ENCODE measurements at regions not wholly inside any gene's neighbourhood (a gene's known extent, or its start where the extent isn't known, plus 50 kb on each side); places are given as distances from the start of the nearest gene placed in this dataset.
"Not testable (repeated sequence)": the region's sequence is repeated elsewhere in the genome, so short reads cannot be mapped to it uniquely, and the experiment has no call there.

DNA sequence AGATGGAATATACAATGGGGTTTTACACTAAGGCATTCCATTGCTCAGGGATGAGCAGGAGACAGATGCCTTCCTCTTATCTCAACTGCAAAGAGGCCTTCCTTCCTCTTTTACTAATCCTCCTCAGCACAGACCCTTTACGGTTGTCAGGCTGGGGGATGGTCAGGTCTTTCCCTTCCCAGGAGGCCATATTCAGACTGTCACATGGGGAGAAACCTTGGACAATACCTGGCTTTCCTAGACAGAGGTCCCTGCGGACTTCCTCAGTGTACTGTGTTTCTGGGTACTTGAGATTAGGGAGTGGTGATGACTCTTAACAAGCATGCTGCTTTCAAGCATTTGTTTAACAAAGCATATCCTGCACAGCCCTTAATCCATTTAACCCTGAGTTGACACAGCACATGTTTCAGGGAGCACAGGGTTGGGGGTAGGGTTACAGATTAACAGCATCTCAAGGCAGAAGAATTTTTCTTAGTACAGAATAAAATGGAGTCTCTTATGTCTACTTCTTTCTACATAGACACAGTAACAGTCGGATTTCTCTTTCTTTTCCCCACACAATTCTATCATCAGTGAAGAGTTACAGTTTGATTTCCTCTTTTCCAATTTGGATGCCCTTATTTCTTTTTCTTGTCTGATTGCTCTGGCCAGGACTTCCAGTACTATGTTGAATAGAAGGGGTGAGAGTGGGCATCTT, 737.1 kb downstream of the TRHDE start:
- H3K4me3 ChIP-seq (ENCODE audit: low read length); H3K36me3 Mint-ChIP-seq; H3K4me1 ChIP-seq (ENCODE audit: control insufficient read depth, insufficient read depth, low read length); intact Hi-C loops (cut with micrococcal nuclease); H3K27ac Mint-ChIP-seq; H3K4me1 Mint-ChIP-seq; DNase-seq; H3K27ac ChIP-seq (ENCODE audit: low read length); H3K27me3 Mint-ChIP-seq (ENCODE audit: low read depth in 2 of 2); ATAC-seq; H3K27me3 ChIP-seq (ENCODE audit: control insufficient read depth, insufficient read depth, low read length); H3K4me3 Mint-ChIP-seq; H3K36me3 ChIP-seq (ENCODE audit: control insufficient read depth, insufficient read depth, low read length); H3K9me3 ChIP-seq (ENCODE audit: control insufficient read depth, insufficient read depth, low read length): not testable (repeated sequence)
- peaks cover 13 to 23% of the 10 kb centered on the region in 2 donors for H3K9me3 Mint-ChIP-seq
- WGBS (ENCODE audit: insufficient coverage), result 83% methylated on average over 3 of the region's 3 CpGs

DNA sequence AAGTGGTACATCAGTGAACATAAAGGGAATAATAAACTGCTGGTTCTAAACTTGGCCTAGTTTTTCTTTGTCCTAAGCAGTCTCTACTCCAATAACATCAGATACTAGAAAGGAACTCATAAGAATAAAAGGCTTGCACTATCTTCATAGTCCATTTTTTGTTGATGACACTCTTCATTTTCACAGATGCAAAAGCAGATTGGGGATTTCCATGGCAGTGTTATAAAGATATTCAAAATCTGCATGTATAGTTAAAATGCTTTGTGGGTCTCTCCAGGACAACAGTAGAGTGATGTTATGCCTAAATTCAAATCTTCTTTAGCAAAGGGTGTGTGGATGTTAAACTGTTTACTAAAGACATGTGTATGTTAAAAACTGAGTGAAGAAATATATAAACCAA, 745.8 kb downstream of the TRHDE start:
- no peak overlapping the region for H3K27ac Mint-ChIP-seq
- ATAC-seq (no peak), DNase-seq (no peak)
- H3K9me3 ChIP-seq (ENCODE audit: control insufficient read depth, insufficient read depth, low read length), result peaks cover 6% of the 10 kb centered on the region
- no peak overlapping the region for H3K4me3 Mint-ChIP-seq
- H3K27me3 Mint-ChIP-seq (ENCODE audit: low read depth in 2 of 2), result no peaks in the 10 kb centered on the region
- peaks cover 15 to 22% of the 10 kb centered on the region in 2 donors for H3K9me3 Mint-ChIP-seq
- no peaks in the 10 kb centered on the region for H3K27me3 ChIP-seq (ENCODE audit: control insufficient read depth, insufficient read depth, low read length)
- TF ChIP-seq, protein P1, sequence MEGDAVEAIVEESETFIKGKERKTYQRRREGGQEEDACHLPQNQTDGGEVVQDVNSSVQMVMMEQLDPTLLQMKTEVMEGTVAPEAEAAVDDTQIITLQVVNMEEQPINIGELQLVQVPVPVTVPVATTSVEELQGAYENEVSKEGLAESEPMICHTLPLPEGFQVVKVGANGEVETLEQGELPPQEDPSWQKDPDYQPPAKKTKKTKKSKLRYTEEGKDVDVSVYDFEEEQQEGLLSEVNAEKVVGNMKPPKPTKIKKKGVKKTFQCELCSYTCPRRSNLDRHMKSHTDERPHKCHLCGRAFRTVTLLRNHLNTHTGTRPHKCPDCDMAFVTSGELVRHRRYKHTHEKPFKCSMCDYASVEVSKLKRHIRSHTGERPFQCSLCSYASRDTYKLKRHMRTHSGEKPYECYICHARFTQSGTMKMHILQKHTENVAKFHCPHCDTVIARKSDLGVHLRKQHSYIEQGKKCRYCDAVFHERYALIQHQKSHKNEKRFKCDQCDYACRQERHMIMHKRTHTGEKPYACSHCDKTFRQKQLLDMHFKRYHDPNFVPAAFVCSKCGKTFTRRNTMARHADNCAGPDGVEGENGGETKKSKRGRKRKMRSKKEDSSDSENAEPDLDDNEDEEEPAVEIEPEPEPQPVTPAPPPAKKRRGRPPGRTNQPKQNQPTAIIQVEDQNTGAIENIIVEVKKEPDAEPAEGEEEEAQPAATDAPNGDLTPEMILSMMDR (IDR thresholded peaks at IDR 0.05), result no peak
- no peak overlapping the region for H3K27ac ChIP-seq (ENCODE audit: low read length)
- H3K4me3 ChIP-seq (ENCODE audit: low read length), result no peak overlapping the region
- peaks cover 18% of the 10 kb centered on the region for H3K36me3 Mint-ChIP-seq
- H3K4me1 Mint-ChIP-seq, result no peaks in the 10 kb centered on the region
- H3K36me3 ChIP-seq (ENCODE audit: control insufficient read depth, insufficient read depth, low read length), result no peaks in the 10 kb centered on the region
- intact Hi-C loops (cut with micrococcal nuclease), result no loop called here
- H3K4me1 ChIP-seq (ENCODE audit: control insufficient read depth, insufficient read depth, low read length), result no peaks in the 10 kb centered on the region

DNA sequence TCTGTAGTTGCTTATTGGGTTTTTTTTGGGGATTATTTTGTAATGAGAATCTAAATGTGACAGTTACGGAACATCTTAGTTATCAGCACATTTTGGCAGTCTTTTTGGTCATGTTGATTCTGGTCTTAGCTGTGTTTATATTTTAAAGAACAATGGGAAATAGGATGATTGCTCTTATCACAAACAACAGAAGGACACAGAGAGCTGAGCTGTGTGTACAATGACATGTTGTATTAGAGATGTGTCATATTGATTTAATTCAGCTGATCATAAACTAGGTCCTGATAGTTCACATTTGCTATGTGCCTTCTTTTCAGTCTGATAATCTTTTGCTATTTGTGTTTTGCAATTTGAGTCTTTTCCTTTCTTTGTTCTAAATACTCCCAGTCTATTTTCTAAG, 781.7 kb downstream of the TRHDE start:
- no peaks in the 10 kb centered on the region for H3K27me3 Mint-ChIP-seq (ENCODE audit: low read depth in 2 of 2)
- ATAC-seq (no peak), DNase-seq (no peak)
- TF ChIP-seq, protein P1 (IDR thresholded peaks at IDR 0.05), result no peak
- H3K27ac Mint-ChIP-seq, result no peak overlapping the region
- Histone ChIP-seq H3K4me1 (ENCODE audit: control insufficient read depth, insufficient read depth, low read length) (no peaks in the 10 kb centered on the region), H3K27me3 (ENCODE audit: control insufficient read depth, insufficient read depth, low read length) (no peaks in the 10 kb centered on the region), H3K27ac (ENCODE audit: low read length) (no peak overlapping the region), H3K4me3 (ENCODE audit: low read length) (no peak overlapping the region), H3K9me3 (ENCODE audit: control insufficient read depth, insufficient read depth, low read length) (peaks cover 4% of the 10 kb centered on the region), H3K36me3 (ENCODE audit: control insufficient read depth, insufficient read depth, low read length) (no peaks in the 10 kb centered on the region)
- intact Hi-C loops (cut with micrococcal nuclease), result no loop called here
- peaks cover 3 to 12% of the 10 kb centered on the region in 2 donors for H3K9me3 Mint-ChIP-seq
- H3K36me3 Mint-ChIP-seq, result peaks cover 10% of the 10 kb centered on the region
- H3K4me3 Mint-ChIP-seq, result no peak overlapping the region
- no peaks in the 10 kb centered on the region for H3K4me1 Mint-ChIP-seq
- WGBS (ENCODE audit: insufficient coverage), result 100% methylated on average over 1 of the region's 1 CpG

DNA sequence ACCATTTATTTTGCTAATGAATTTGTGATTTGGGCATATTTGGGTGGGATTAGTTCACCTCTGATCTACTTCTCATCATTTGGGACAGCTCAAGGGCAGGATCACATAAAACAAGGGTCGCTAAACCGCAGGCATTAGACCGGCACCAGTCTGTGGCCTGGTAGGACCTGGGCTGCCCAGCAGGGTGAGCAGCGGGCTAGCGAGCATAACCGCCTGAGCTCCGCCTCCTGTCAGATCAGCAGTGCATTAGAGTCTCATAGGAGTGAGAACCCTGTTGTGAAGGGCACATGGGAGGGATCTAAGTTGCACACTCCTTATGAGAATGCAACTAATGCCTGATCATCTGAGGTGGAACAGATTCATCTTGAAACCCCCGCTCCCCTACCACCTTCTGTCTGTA, 785.3 kb downstream of the TRHDE start:
- H3K27ac ChIP-seq (ENCODE audit: low read length), result no peak overlapping the region
- H3K4me1 Mint-ChIP-seq, result no peaks in the 10 kb centered on the region
- no peaks in the 10 kb centered on the region for H3K27me3 ChIP-seq (ENCODE audit: control insufficient read depth, insufficient read depth, low read length)
- TF ChIP-seq, protein P1 (IDR thresholded peaks at IDR 0.05), result no peak
- no peak overlapping the region for H3K4me3 ChIP-seq (ENCODE audit: low read length)
- H3K36me3 ChIP-seq (ENCODE audit: control insufficient read depth, insufficient read depth, low read length), result no peaks in the 10 kb centered on the region
- WGBS (ENCODE audit: insufficient coverage), result 97% methylated on average over 8 of the region's 8 CpGs
- peaks cover 11 to 15% of the 10 kb centered on the region in 2 donors for H3K9me3 Mint-ChIP-seq
- ATAC-seq (no peak), DNase-seq (no peak)
- H3K4me1 ChIP-seq (ENCODE audit: control insufficient read depth, insufficient read depth, low read length), result no peaks in the 10 kb centered on the region
- no peak overlapping the region for H3K27ac Mint-ChIP-seq
- H3K36me3 Mint-ChIP-seq, result peaks cover 7% of the 10 kb centered on the region
- intact Hi-C loops (cut with micrococcal nuclease), result no loop called here
- no peak overlapping the region for H3K4me3 Mint-ChIP-seq
- no peaks in the 10 kb centered on the region for H3K27me3 Mint-ChIP-seq (ENCODE audit: low read depth in 2 of 2)
- H3K9me3 ChIP-seq (ENCODE audit: control insufficient read depth, insufficient read depth, low read length), result peaks cover 6% of the 10 kb centered on the region

Measured in natural killer cell (primary cell).